HG02852 (cell line): ENCODE measurements at regions not wholly inside any gene's neighbourhood (a gene's known extent, or its start where the extent isn't known, plus 50 kb on each side); places are given as distances from the start of the nearest gene placed in this dataset.
"Not testable (repeated sequence)": the region's sequence is repeated elsewhere in the genome, so short reads cannot be mapped to it uniquely, and the experiment has no call there.

Experiments
- ATAC-seq: cut with Tn5 transposase; IDR thresholded peaks from one replicate; pipeline ENCODE4 v1.9.1; 2021; ENCODE audit warnings: mild to moderate bottlenecking, moderate library complexity; ENCODE audit not compliant: unreplicated experiment

- no peak for ATAC-seq
Measured at GRCh38 chr6:6861351-6861894, 246.3 kb upstream of the RREB1 start.

GRCh38 chr6:6861995-6862394, 245.8 kb upstream of the RREB1 start:
- no peak for ATAC-seq

GRCh38 chr6:6863970-6864639, 243.7 kb upstream of the RREB1 start:
- ATAC-seq: no peak

GRCh38 chr6:6865611-6866010, 242.2 kb upstream of the RREB1 start:
- no peak for ATAC-seq

GRCh38 chr6:6866656-6867403, 240.9 kb upstream of the RREB1 start:
- no peak for ATAC-seq

GRCh38 chr6:6867404-6867799, 240.4 kb upstream of the RREB1 start:
- no peak for ATAC-seq

GRCh38 chr6:6869094-6869493, 238.7 kb upstream of the RREB1 start:
- ATAC-seq: no peak

GRCh38 chr6:6870921-6871320, 236.8 kb upstream of the RREB1 start:
- ATAC-seq: no peak

- no peak for ATAC-seq
Measured at GRCh38 chr6:6872459-6873344, 235.1 kb upstream of the RREB1 start.

- ATAC-seq: no peak
Measured at GRCh38 chr6:6873778-6874177, 234.0 kb upstream of the RREB1 start.

- no peak for ATAC-seq
Measured at GRCh38 chr6:6875818-6876470, 231.8 kb upstream of the RREB1 start.

- ATAC-seq: not testable (repeated sequence)
Measured at GRCh38 chr6:6877792-6878191, 230.0 kb upstream of the RREB1 start.

- peak; percentile 83 for ATAC-seq
Measured at GRCh38 chr6:6878887-6879585, 228.7 kb upstream of the RREB1 start.

- ATAC-seq: peak; percentile 15
Measured at GRCh38 chr6:6879586-6879974, 228.2 kb upstream of the RREB1 start.

- ATAC-seq: no peak
Measured at GRCh38 chr6:6880745-6881437, 226.9 kb upstream of the RREB1 start.

GRCh38 chr6:6881438-6882225, 226.1 kb upstream of the RREB1 start:
- ATAC-seq: no peak

- ATAC-seq: no peak
Measured at GRCh38 chr6:6882592-6882991, 225.2 kb upstream of the RREB1 start.

- ATAC-seq: no peak
Measured at GRCh38 chr6:6883011-6883410, 224.8 kb upstream of the RREB1 start.

GRCh38 chr6:6884193-6884627, 223.6 kb upstream of the RREB1 start:
- ATAC-seq: no peak
